DOHH2 (cell line): ENCODE measurements at regions not wholly inside any gene's neighbourhood (a gene's known extent, or its start where the extent isn't known, plus 50 kb on each side); places are given as distances from the start of the nearest gene placed in this dataset.

Experiments used
- H3F3A ChIP-seq: fragments of 200-600 bp; sonication (generic), shearing (Covaris generic); 2 replicates; pipeline ENCODE4 v1.6.0; 2016; ENCODE audit warnings: antibody characterized with exemption, mild to moderate bottlenecking; ENCODE audit not compliant: control insufficient read depth, insufficient read depth
- H3K27ac ChIP-seq: fragments of 200-600 bp; sonication (generic); 2 replicates; pipeline ENCODE4 v1.5.1; 2014; ENCODE audit warnings: low read depth, mild to moderate bottlenecking, low read length, moderate library complexity
- H3K27me3 ChIP-seq: fragments of 200-600 bp; sonication (generic); 2 replicates; pipeline ENCODE4 v1.6.1; 2014; ENCODE audit warnings: mild to moderate bottlenecking, low read length, mixed read lengths; ENCODE audit not compliant: control insufficient read depth
- H3K36me3 ChIP-seq: fragments of 200-600 bp; sonication (generic); 2 replicates; pipeline ENCODE4 v1.6.1; 2014; ENCODE audit warnings: mild to moderate bottlenecking, low read length, moderate library complexity, mixed read lengths; ENCODE audit not compliant: control insufficient read depth
- H3K4me1 ChIP-seq: fragments of 200-600 bp; sonication (generic); 2 replicates; pipeline ENCODE4 v1.6.1; 2014; ENCODE audit warnings: mild to moderate bottlenecking, low read length, mixed read lengths; ENCODE audit not compliant: control insufficient read depth
- H3K4me2 ChIP-seq: fragments of 200-600 bp; sonication (generic); 2 replicates; pipeline ENCODE4 v1.6.0; 2014; ENCODE audit warnings: mild to moderate bottlenecking, low read length, moderate library complexity
- H3K4me3 ChIP-seq: fragments of 200-600 bp; sonication (generic); 2 replicates; pipeline ENCODE4 v1.5.1; 2014; ENCODE audit warnings: mild to moderate bottlenecking, low read length, mixed read lengths
- H3K79me2 ChIP-seq: fragments of 200-600 bp; sonication (generic); 2 replicates; pipeline ENCODE4 v1.6.1; 2014; ENCODE audit warnings: mild to moderate bottlenecking, low read length, mixed read lengths; ENCODE audit not compliant: control insufficient read depth
- H3K9me2 ChIP-seq: fragments of 200-600 bp; sonication (generic); replicated peaks from 2 replicates; pipeline ENCODE4 v1.6.1; 2014; ENCODE audit warnings: mild to moderate bottlenecking, low read length, mixed read lengths; ENCODE audit not compliant: control insufficient read depth
- H3K9me3 ChIP-seq: fragments of 200-600 bp; sonication (generic); 2 replicates; pipeline ENCODE4 v1.6.1; 2014; ENCODE audit warnings: antibody characterized with exemption, low read length, mixed read lengths; ENCODE audit not compliant: control insufficient read depth, insufficient read depth
- H4K20me1 ChIP-seq: fragments of 200-600 bp; sonication (generic); 2 replicates; pipeline ENCODE4 v1.6.0; 2014; ENCODE audit warnings: low read depth, mild to moderate bottlenecking, antibody characterized with exemption, low read length, moderate library complexity; ENCODE audit not compliant: control insufficient read depth, insufficient read depth
- CTCF ChIP-seq: fragments of 200-600 bp; sonication (generic); IDR thresholded peaks from one replicate; pipeline ENCODE4 v1.5.1; 2014; ENCODE audit warnings: antibody characterized with exemption, mild to moderate bottlenecking, low read depth, low read length; ENCODE audit not compliant: poor library complexity, severe bottlenecking
- EZH2phosphoT487 ChIP-seq: fragments of 200-600 bp; sonication (generic); IDR thresholded peaks from 2 replicates; pipeline ENCODE4 v1.6.1; 2017; ENCODE audit warnings: borderline replicate concordance, mild to moderate bottlenecking, antibody characterized with exemption, low read length, moderate library complexity, mixed read lengths

- Histone ChIP-seq H3K36me3 (no peaks in the 10 kb centered on the region), H4K20me1 (no peaks in the 10 kb centered on the region), H3K9me2 (no peaks in the 10 kb centered on the region), H3K9me3 (no peaks in the 10 kb centered on the region), H3K4me1 (no peaks in the 10 kb centered on the region), H3K4me3 (no peak overlapping the region), H3K79me2 (no peaks in the 10 kb centered on the region), H3K27me3 (no peaks in the 10 kb centered on the region), H3K4me2 (no peak overlapping the region), H3K27ac (no peak overlapping the region), H3F3A (no peaks in the 10 kb centered on the region)
- TF ChIP-seq CTCF, result no peak
- no peak for TF ChIP-seq EZH2phosphoT487
These were observed 1030.0 kb downstream of the MRPL39 start for GRCh38 chr21:24577301-24577700.

GRCh38 chr21:24561291-24561690 is 1046.0 kb downstream of the MRPL39 start:
- Histone ChIP-seq H3K4me3 (no peak overlapping the region), H3K79me2 (no peaks in the 10 kb centered on the region), H4K20me1 (no peaks in the 10 kb centered on the region), H3K4me2 (no peak overlapping the region), H3K27me3 (no peaks in the 10 kb centered on the region), H3K36me3 (no peaks in the 10 kb centered on the region), H3K9me3 (no peaks in the 10 kb centered on the region), H3F3A (no peaks in the 10 kb centered on the region), H3K27ac (no peak overlapping the region), H3K4me1 (no peaks in the 10 kb centered on the region), H3K9me2 (no peaks in the 10 kb centered on the region)
- TF ChIP-seq EZH2phosphoT487 (no peak), CTCF (no peak)

- no peak overlapping the region for H3K4me3 ChIP-seq
- H3K4me2 ChIP-seq, result no peak overlapping the region
- TF ChIP-seq CTCF, result no peak
- H3K9me3 ChIP-seq, result no peaks in the 10 kb centered on the region
- H3K36me3 ChIP-seq, result no peaks in the 10 kb centered on the region
- H3K27me3 ChIP-seq, result no peaks in the 10 kb centered on the region
- no peaks in the 10 kb centered on the region for H3K4me1 ChIP-seq
- no peaks in the 10 kb centered on the region for H3F3A ChIP-seq
- H3K79me2 ChIP-seq, result no peaks in the 10 kb centered on the region
- H3K9me2 ChIP-seq, result no peaks in the 10 kb centered on the region
- no peak overlapping the region for H3K27ac ChIP-seq
- H4K20me1 ChIP-seq, result no peaks in the 10 kb centered on the region
These were observed 1054.8 kb downstream of the MRPL39 start for GRCh38 chr21:24552491-24552890.

GRCh38 chr21:24545807-24546361 is 1061.4 kb downstream of the MRPL39 start:
- Histone ChIP-seq H3F3A (no peaks in the 10 kb centered on the region), H3K79me2 (no peaks in the 10 kb centered on the region), H3K27me3 (no peaks in the 10 kb centered on the region), H3K4me2 (no peak overlapping the region), H3K9me2 (no peaks in the 10 kb centered on the region), H3K27ac (no peak overlapping the region), H3K4me3 (no peak overlapping the region), H3K36me3 (no peaks in the 10 kb centered on the region), H4K20me1 (no peaks in the 10 kb centered on the region), H3K4me1 (no peaks in the 10 kb centered on the region), H3K9me3 (no peaks in the 10 kb centered on the region)
- TF ChIP-seq EZH2phosphoT487, result no peak
- no peak for TF ChIP-seq CTCF
